ENCODE measurements at regions not wholly inside any gene's neighbourhood (a gene's known extent, or its start where the extent isn't known, plus 50 kb on each side); places are given as distances from the start of the nearest gene placed in this dataset.

- Histone ChIP-seq H3K9me3 (no peaks in the 10 kb centered on the region), H3K36me3 (no peaks in the 10 kb centered on the region), H3K4me3 (no peak overlapping the region), H3K4me1 (peaks cover 0 to 29% (median 6%) of the 10 kb centered on the region in 6 donors), H3K27ac (no peak overlapping the region), H3K27me3 (replicated peaks in 1 of 7) (no peaks in the 10 kb centered on the region)
- TF ChIP-seq, protein P1, sequence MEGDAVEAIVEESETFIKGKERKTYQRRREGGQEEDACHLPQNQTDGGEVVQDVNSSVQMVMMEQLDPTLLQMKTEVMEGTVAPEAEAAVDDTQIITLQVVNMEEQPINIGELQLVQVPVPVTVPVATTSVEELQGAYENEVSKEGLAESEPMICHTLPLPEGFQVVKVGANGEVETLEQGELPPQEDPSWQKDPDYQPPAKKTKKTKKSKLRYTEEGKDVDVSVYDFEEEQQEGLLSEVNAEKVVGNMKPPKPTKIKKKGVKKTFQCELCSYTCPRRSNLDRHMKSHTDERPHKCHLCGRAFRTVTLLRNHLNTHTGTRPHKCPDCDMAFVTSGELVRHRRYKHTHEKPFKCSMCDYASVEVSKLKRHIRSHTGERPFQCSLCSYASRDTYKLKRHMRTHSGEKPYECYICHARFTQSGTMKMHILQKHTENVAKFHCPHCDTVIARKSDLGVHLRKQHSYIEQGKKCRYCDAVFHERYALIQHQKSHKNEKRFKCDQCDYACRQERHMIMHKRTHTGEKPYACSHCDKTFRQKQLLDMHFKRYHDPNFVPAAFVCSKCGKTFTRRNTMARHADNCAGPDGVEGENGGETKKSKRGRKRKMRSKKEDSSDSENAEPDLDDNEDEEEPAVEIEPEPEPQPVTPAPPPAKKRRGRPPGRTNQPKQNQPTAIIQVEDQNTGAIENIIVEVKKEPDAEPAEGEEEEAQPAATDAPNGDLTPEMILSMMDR (IDR thresholded peaks at IDR 0.05 in 8 of 11, conservative IDR thresholded peaks at IDR 0.05 in 3 of 11): no peak
- TF ChIP-seq POLR2AphosphoS5 (IDR thresholded peaks at IDR 0.05) (no peak), POLR2A (IDR thresholded peaks at IDR 0.05) (no peak)
- no peak for DNase-seq
- intact Hi-C loops (cut with DNase I; ENCODE audit: low total_unique reads): no loop called here
- 59 to 77% (median 65%) methylated on average over 3 of the region's 3 CpGs for WGBS, 5 donors
Measured at GRCh38 chr4:85393201-85393600, 81.7 kb upstream of the ARHGAP24 start.

GRCh38 chr4:85398276-85398675, 76.7 kb upstream of the ARHGAP24 start:
- H3K27ac ChIP-seq: no peak overlapping the region
- WGBS, 5 donors: 85 to 97% (median 91%) methylated on average over 1 of the region's 1 CpG

GRCh38 chr4:85399270-85399669, 75.7 kb upstream of the ARHGAP24 start:
- Histone ChIP-seq H3K27ac (no peak overlapping the region), H3K9me3 (no peaks in the 10 kb centered on the region), H3K36me3 (no peaks in the 10 kb centered on the region), H3K4me3 (no peak overlapping the region), H3K27me3 (replicated peaks in 1 of 7) (no peaks in the 10 kb centered on the region), H3K4me1 (no peaks in the 10 kb centered on the region)
- intact Hi-C loops (cut with DNase I; ENCODE audit: low total_unique reads): no loop called here
- TF ChIP-seq POLR2AphosphoS5 (IDR thresholded peaks at IDR 0.05) (no peak), POLR2A (IDR thresholded peaks at IDR 0.05) (no peak)
- TF ChIP-seq, protein P1 (IDR thresholded peaks at IDR 0.05 in 8 of 11, conservative IDR thresholded peaks at IDR 0.05 in 3 of 11): no peak
- no peak for DNase-seq
- 75 to 83% (median 79%) methylated on average over 2 of the region's 2 CpGs for WGBS, 5 donors

More at GRCh38 chr4:85398276-85398675, 76.7 kb upstream of the ARHGAP24 start:
- Histone ChIP-seq H3K4me1 (peaks cover 0 to 5% (median 0%) of the 10 kb centered on the region in 6 donors), H3K36me3 (no peaks in the 10 kb centered on the region), H3K27me3 (replicated peaks in 1 of 7) (no peaks in the 10 kb centered on the region), H3K4me3 (no peak overlapping the region), H3K9me3 (no peaks in the 10 kb centered on the region)
- DNase-seq: no peak
- TF ChIP-seq POLR2A (IDR thresholded peaks at IDR 0.05) (no peak), POLR2AphosphoS5 (IDR thresholded peaks at IDR 0.05) (no peak)
- TF ChIP-seq, protein P1 (IDR thresholded peaks at IDR 0.05 in 8 of 11, conservative IDR thresholded peaks at IDR 0.05 in 3 of 11): no peak
- intact Hi-C loops (cut with DNase I; ENCODE audit: low total_unique reads): no loop called here

- Histone ChIP-seq H3K4me1 (no peaks in the 10 kb centered on the region), H3K27me3 (replicated peaks in 1 of 7) (no peaks in the 10 kb centered on the region), H3K27ac (no peak overlapping the region), H3K36me3 (no peaks in the 10 kb centered on the region), H3K9me3 (no peaks in the 10 kb centered on the region), H3K4me3 (no peak overlapping the region)
- TF ChIP-seq, protein P1 (IDR thresholded peaks at IDR 0.05 in 8 of 11, conservative IDR thresholded peaks at IDR 0.05 in 3 of 11): no peak
- TF ChIP-seq POLR2AphosphoS5 (IDR thresholded peaks at IDR 0.05): no peak
- no peak for TF ChIP-seq POLR2A (IDR thresholded peaks at IDR 0.05)
- WGBS, 5 donors: 60 to 86% (median 79%) methylated on average over 3 of the region's 3 CpGs
- DNase-seq: no peak
- intact Hi-C loops (cut with DNase I; ENCODE audit: low total_unique reads): no loop called here
Measured at GRCh38 chr4:85402371-85402770, 72.6 kb upstream of the ARHGAP24 start.
